ENCODE measurements at regions not wholly inside any gene's neighbourhood (a gene's known extent, or its start where the extent isn't known, plus 50 kb on each side); places are given as distances from the start of the nearest gene placed in this dataset.

- no peak for DNase-seq (ENCODE audit: low spot score)
Measured at GRCh38 chr5:174601946-174602345, 122.4 kb upstream of the MSX2 start.

GRCh38 chr5:174606153-174606552, 118.2 kb upstream of the MSX2 start:
- no peak for DNase-seq (ENCODE audit: low spot score)

GRCh38 chr5:174606646-174607045, 117.7 kb upstream of the MSX2 start:
- DNase-seq (ENCODE audit: low spot score) = no peak

GRCh38 chr5:174607205-174607604, 117.2 kb upstream of the MSX2 start:
- no peak for DNase-seq (ENCODE audit: low spot score)

- DNase-seq (ENCODE audit: low spot score) = no peak
Measured at GRCh38 chr5:174607916-174608315, 116.5 kb upstream of the MSX2 start.

- no peak for DNase-seq (ENCODE audit: low spot score)
Measured at GRCh38 chr5:174608631-174609097, 115.7 kb upstream of the MSX2 start.

- no peak for DNase-seq (ENCODE audit: low spot score)
Measured at GRCh38 chr5:174609116-174609515, 115.3 kb upstream of the MSX2 start.

- DNase-seq (ENCODE audit: low spot score) = peak; percentile 64
Measured at GRCh38 chr5:174610968-174611367, 113.4 kb upstream of the MSX2 start.

- no peak for DNase-seq (ENCODE audit: low spot score)
Measured at GRCh38 chr5:174612686-174613085, 111.7 kb upstream of the MSX2 start.

- DNase-seq (ENCODE audit: low spot score) = no peak
Measured at GRCh38 chr5:174614500-174615135, 109.8 kb upstream of the MSX2 start.

- no peak for DNase-seq (ENCODE audit: low spot score)
Measured at GRCh38 chr5:174616036-174616435, 108.3 kb upstream of the MSX2 start.

GRCh38 chr5:174617285-174617684, 107.1 kb upstream of the MSX2 start:
- DNase-seq (ENCODE audit: low spot score) = no peak

- no peak for DNase-seq (ENCODE audit: low spot score)
Measured at GRCh38 chr5:174617910-174618309, 106.5 kb upstream of the MSX2 start.

GRCh38 chr5:174618589-174618988, 105.8 kb upstream of the MSX2 start:
- no peak for DNase-seq (ENCODE audit: low spot score)

- no peak for DNase-seq (ENCODE audit: low spot score)
Measured at GRCh38 chr5:174622067-174622466, 102.3 kb upstream of the MSX2 start.

- no peak for DNase-seq (ENCODE audit: low spot score)
Measured at GRCh38 chr5:174623018-174623417, 101.4 kb upstream of the MSX2 start.

- no peak for DNase-seq (ENCODE audit: low spot score)
Measured at GRCh38 chr5:174623433-174624019, 100.9 kb upstream of the MSX2 start.

- no peak for DNase-seq (ENCODE audit: low spot score)
Measured at GRCh38 chr5:174624733-174625522, 99.5 kb upstream of the MSX2 start.

GRCh38 chr5:174625591-174626350, 98.6 kb upstream of the MSX2 start:
- DNase-seq (ENCODE audit: low spot score) = no peak

- DNase-seq (ENCODE audit: low spot score) = no peak
Measured at GRCh38 chr5:174626369-174626920, 97.9 kb upstream of the MSX2 start.

GRCh38 chr5:174636094-174636493, 88.3 kb upstream of the MSX2 start:
- no peak for DNase-seq (ENCODE audit: low spot score)

GRCh38 chr5:174642816-174643405, 81.5 kb upstream of the MSX2 start:
- DNase-seq (ENCODE audit: low spot score) = no peak
